ENCODE measurements at regions not wholly inside any gene's neighbourhood (a gene's known extent, or its start where the extent isn't known, plus 50 kb on each side); places are given as distances from the start of the nearest gene placed in this dataset.
"Not testable (repeated sequence)": the region's sequence is repeated elsewhere in the genome, so short reads cannot be mapped to it uniquely, and the experiment has no call there.

DNA sequence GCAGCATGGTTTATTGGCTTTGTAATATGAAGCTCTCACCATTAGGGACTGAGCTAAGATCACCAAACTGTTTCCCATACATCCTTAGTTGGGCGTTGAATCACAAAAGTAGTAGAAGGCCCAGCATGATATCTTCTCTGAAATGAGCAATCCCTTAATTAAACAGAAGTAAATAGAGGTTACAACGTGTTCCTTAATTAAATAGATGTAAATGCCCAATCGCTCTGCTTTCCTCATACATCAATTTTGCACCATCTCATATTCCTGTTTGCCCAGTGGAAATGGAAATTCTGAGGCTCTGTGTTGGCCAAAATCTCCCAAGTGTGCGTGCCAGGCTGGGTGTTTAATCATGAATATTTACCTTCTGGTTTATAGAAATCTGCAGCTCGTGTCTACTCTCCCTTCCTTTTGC lies 107.4 kb upstream of the FOXB1 start:
- DNase-seq (ENCODE audit: low read depth) = no peak

DNA sequence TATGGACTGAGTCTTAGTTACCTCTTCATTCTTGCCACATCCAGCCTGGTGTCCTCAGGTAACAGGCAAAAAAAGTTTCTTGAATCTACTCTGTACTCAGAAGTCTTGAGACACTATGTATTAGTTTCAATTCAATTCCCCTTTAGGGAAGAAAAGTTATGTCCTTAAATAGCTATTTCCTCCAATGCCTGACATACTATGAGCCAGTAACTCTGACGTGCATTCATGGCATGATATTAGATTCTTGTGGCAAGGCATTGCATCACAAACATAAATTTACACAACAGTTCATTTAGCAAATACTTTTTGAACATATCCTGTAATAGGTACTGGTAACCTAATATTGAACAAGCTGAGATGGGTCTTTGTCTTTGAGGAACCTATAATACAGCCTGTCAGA lies 109.3 kb upstream of the FOXB1 start:
- no peak for DNase-seq (ENCODE audit: low read depth)

- DNase-seq (ENCODE audit: low read depth) = no peak
Observed at GRCh38 chr15:59892985-59893384, 111.1 kb upstream of the FOXB1 start.

DNA sequence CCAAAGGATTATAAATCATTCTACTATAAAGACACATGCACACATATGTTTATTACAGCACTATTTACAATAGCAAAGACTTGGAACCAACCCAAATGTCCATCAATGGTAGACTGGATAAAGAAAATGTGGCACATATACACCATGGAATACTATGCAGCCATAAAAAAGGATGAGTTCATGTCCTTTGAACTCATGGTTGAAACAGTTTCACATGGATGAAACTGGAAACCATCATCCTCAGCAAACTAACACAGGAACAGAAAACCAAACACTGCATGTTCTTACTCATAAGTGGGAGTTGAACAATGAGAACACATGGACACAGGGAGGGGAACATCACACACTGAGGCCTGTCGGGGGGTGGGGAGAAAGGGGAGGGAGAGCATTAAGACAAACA lies 116.2 kb upstream of the FOXB1 start:
- not testable (repeated sequence) for DNase-seq (ENCODE audit: low read depth)

- DNase-seq (ENCODE audit: low read depth) = no peak
Observed at GRCh38 chr15:59887211-59887610, 116.9 kb upstream of the FOXB1 start.

DNA sequence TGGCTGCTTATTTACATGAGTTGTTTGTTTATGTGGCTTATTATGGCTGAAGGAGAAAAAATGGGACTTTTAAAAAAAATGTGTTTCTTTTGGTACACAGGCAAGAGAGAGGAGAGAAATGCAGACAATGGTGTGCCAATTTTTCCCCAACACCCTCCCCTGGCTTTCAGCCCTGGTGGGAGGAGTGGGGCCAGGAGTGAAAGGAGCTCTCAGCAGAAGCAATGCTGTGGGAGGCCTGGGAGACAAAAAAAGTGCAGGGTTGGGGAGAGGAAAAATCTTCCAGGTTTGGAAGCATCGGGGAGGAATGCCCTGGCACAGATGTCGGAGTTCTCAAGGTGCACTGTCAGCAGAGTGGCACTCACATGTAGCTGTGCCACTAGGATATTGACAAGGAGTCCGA lies 117.7 kb upstream of the FOXB1 start:
- DNase-seq (ENCODE audit: low read depth) = no peak

GRCh38 chr15:59885832-59886231 lies 118.3 kb upstream of the FOXB1 start:
- no peak for DNase-seq (ENCODE audit: low read depth)

DNA sequence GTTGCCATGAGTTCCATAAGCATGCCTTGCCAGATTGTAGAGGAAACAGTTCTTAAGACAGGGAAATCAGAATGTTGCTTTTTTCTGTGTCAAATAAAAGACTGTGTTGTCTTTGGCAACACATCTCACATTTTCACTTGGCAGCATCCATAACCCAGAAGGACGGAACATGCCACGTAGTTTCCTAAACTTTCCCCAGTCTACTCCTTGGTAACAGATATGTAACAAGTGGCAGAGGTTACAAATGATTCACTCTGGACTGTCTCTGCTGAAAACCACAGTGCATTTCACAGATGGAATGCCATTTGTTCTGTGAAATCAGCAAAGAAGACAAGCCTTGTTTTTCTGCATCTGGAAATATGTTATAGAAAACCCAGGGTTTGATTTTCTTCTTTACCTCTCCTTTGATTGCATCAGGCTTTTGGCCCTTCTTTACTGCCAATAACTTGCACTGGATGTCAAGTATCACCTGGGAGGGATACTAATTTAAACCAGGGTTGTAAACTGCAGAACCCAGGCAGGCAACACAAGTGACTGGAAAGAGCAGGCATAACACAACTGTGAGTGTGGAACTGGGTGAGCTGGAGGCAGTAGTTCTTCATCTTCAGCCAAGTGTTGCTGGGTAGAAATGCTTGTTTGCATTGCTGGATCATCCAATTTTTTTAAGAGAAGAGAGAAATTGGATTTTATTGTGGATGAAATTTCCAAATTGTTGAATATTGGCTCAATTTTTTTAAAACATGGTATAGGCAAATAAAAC lies 124.4 kb upstream of the FOXB1 start:
- DNase-seq (ENCODE audit: low read depth) = no peak

DNA sequence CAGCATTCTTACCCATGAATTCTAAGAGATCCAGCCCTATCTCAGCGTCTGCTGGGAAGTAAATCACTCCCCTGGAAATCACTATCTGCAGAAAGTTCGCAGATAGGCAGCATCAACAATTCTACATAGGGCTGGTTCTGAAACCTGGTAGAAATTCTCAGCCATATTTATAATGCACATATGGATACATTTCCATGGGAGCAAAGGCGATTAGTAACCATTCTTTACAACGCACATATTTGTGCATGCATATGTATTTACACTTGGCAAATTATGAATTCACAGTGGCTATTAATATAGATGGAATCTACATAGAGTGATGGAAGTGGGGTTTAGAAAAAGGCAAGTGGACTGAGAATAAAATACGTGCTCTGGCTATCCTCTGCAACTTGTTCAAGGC lies 128.0 kb upstream of the FOXB1 start:
- no peak for DNase-seq (ENCODE audit: low read depth)

- no peak for DNase-seq (ENCODE audit: low read depth)
Observed at GRCh38 chr15:59873644-59874272, 130.4 kb upstream of the FOXB1 start.

GRCh38 chr15:59867086-59867855 lies 136.8 kb upstream of the FOXB1 start:
- DNase-seq (ENCODE audit: low read depth) = no peak

DNA sequence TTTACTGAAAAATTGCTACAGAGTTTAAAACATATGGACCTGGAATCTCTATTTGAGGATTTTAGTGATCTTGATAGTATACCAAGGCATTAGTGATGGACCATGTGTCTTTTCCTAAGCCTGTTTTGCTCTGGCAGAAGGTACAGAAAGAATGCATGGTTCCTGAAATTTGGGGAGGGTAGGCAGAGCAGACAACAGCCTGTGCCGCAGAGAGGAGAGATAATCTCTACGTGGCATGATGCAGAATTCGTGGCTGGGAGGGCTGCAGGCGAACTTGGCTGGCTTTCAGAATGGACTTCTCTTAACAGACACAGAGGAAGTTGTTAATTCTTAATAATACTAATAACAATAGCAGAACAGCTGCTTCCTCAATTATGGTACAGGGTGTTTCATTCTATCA lies 137.5 kb upstream of the FOXB1 start:
- no peak for DNase-seq (ENCODE audit: low read depth)

- no peak for DNase-seq (ENCODE audit: low read depth)
Observed at GRCh38 chr15:59862191-59863155, 141.6 kb upstream of the FOXB1 start.

DNA sequence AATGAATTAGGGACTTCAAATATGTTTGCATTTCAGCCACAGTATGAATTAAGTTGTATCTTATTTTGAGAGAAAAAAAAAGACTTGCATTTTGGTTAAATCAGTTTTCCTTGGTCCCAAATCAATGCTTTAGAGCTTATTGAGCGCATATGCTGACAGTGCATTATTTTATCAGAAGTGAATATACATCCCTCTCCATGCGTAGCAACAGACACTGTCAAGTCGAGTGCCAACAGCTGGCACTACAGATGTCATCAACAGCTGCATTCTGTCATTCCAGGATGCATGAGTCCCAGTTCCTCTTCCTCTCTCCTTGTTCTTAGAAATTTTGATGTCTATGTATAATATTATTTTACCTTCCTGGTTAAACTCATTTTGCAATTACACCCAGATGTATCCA lies 156.1 kb upstream of the FOXB1 start:
- DNase-seq (ENCODE audit: low read depth) = no peak

DNA sequence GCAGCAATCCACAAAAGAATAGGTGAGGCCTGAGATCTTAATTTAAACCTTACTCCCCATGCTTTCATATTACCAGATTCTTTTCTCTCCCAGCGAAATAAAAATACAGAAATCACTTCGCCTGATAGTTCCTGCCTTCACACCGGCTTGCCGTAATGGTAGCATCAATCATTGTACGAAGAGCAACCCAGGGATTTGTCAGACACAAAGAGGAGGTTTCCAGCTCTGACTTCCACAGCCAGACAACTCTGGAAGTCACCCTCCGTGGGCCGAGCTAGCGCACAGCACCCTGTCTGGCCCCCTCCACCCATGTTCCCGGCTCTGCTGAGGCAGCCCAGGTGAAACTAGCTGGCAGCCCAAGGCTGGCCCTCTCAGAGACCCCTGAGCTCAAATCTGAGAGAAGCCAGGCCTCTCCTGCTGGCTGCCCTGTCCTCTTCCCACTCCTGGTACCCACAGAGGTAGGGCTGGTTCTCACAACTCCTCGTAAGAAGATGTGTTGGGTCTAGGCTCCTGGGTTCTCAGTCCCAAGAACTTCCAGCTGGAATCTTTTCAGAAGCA lies 156.9 kb upstream of the BNIP2 start:
- no peak for DNase-seq (ENCODE audit: low read depth)

GRCh38 chr15:59843609-59844008 lies 154.5 kb upstream of the BNIP2 start:
- no peak for DNase-seq (ENCODE audit: low read depth)

DNA sequence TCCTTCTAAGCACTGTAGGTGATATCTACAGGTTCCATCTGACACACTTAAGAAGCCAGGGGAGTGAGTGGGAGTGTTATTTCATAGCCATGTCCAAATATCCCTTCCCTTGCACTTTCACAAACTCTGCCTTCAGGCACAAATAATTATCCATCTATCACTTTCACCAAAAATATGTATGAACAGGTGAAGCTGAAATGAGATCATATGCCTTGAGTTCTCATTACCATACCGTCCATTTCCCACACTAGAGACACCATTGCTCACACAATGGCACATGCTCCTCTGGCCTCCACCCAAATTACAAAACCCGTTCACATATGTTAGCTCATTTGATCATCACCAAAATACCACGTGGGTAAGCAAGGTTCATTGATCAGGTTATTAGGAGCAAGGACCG lies 151.9 kb upstream of the BNIP2 start:
- DNase-seq (ENCODE audit: low read depth) = no peak

- DNase-seq (ENCODE audit: low read depth) = no peak
Observed at GRCh38 chr15:59839906-59840305, 150.8 kb upstream of the BNIP2 start.

DNA sequence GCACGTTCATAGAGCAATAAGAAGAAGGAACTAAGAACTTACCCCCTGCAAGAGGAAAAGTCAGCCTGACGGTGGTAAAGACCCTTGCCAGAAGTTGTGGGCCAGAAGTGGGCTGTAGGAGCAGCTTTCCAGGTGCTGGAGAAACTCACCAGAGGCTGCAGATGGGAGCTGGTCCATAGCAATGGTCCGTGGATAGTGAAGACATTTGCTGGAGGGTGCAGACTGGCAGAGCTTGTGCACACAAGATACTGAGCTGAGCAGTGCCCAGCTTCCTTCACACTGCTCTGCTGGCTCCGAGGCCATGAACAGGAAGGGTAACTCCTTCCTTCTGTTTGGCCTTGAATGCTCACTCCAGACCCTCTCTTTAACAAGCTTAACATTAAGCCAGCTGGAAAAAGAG lies 149.8 kb upstream of the BNIP2 start:
- no peak for DNase-seq (ENCODE audit: low read depth)

GRCh38 chr15:59835776-59836175 lies 146.7 kb upstream of the BNIP2 start:
- no peak for DNase-seq (ENCODE audit: low read depth)

- no peak for DNase-seq (ENCODE audit: low read depth)
Observed at GRCh38 chr15:59834528-59834927, 145.4 kb upstream of the BNIP2 start.

GRCh38 chr15:59833366-59833765 lies 144.2 kb upstream of the BNIP2 start:
- no peak for DNase-seq (ENCODE audit: low read depth)

All from CMK (cell line).